Osteoblast (primary cell): ENCODE measurements at regions not wholly inside any gene's neighbourhood (a gene's known extent, or its start where the extent isn't known, plus 50 kb on each side); places are given as distances from the start of the nearest gene placed in this dataset.

Experiments used
- DNase-seq: peaks from one replicate; pipeline ENCODE4 v3.0.0; 2011; ENCODE audit warnings: low spot score, mixed read lengths; ENCODE audit not compliant: insufficient read length; ENCODE audit errors: missing footprints
- H2AFZ ChIP-seq: 2 replicates; pipeline ENCODE4 v1.6.0; 2011; ENCODE audit warnings: mild to moderate bottlenecking, low read length
- H3K27ac ChIP-seq: 2 replicates; pipeline ENCODE4 v1.5.1; 2011; ENCODE audit warnings: mild to moderate bottlenecking, low read depth, low read length, moderate library complexity
- H3K27me3 ChIP-seq: 2 replicates; pipeline ENCODE4 v1.6.0; 2012; ENCODE audit warnings: mild to moderate bottlenecking, control low read depth, inconsistent platforms, low read length, moderate library complexity; ENCODE audit not compliant: insufficient read depth
- H3K36me3 ChIP-seq: 2 replicates; pipeline ENCODE4 v1.5.1; 2011; ENCODE audit warnings: mild to moderate bottlenecking, low read length, control low read depth, moderate library complexity; ENCODE audit not compliant: insufficient read depth
- H3K4me1 ChIP-seq: 2 replicates; pipeline ENCODE4 v1.5.1; 2011; ENCODE audit warnings: mild to moderate bottlenecking, low read length, control low read depth, moderate library complexity; ENCODE audit not compliant: insufficient read depth
- H3K4me2 ChIP-seq: 2 replicates; pipeline ENCODE4 v1.6.0; 2011; ENCODE audit warnings: mild to moderate bottlenecking, low read length; ENCODE audit not compliant: insufficient read depth
- H3K4me3 ChIP-seq: fragments of 200-600 bp; sonication (generic); 3 replicates; pipeline ENCODE4 v1.5.1; 2012; ENCODE audit warnings: mild to moderate bottlenecking, low read length, inconsistent platforms; ENCODE audit not compliant: insufficient read depth
- H3K79me2 ChIP-seq: 2 replicates; pipeline ENCODE4 v1.6.0; 2012; ENCODE audit warnings: mild to moderate bottlenecking, low read length, control low read depth, inconsistent platforms; ENCODE audit not compliant: insufficient read depth
- H3K9me3 ChIP-seq: 2 replicates; pipeline ENCODE4 v1.5.1; 2011; ENCODE audit warnings: low read depth, low read length, control low read depth
- H4K20me1 ChIP-seq: 2 replicates; pipeline ENCODE4 v1.6.0; 2012; ENCODE audit warnings: mild to moderate bottlenecking, low read length, control low read depth; ENCODE audit not compliant: insufficient read depth
- CTCF ChIP-seq: IDR thresholded peaks from 2 replicates; pipeline ENCODE4 v1.5.1; 2011; ENCODE audit warnings: mild to moderate bottlenecking, low read depth, low read length, moderate library complexity; ENCODE audit errors: extremely low read depth

- Histone ChIP-seq H4K20me1 (no peaks in the 10 kb centered on the region), H3K4me3 (no peak overlapping the region), H3K36me3 (no peaks in the 10 kb centered on the region), H3K79me2 (no peaks in the 10 kb centered on the region), H3K27ac (no peak overlapping the region), H3K9me3 (no peaks in the 10 kb centered on the region), H3K27me3 (no peaks in the 10 kb centered on the region), H3K4me1 (peaks cover 27% of the 10 kb centered on the region), H2AFZ (no peak overlapping the region), H3K4me2 (no peak overlapping the region)
- no peak for DNase-seq
- no peak for TF ChIP-seq CTCF
These were observed 161.0 kb upstream of the KAZN start for GRCh38 chr1:14437417-14437918.

GRCh38 chr1:14438127-14438769 lies 160.2 kb upstream of the KAZN start:
- Histone ChIP-seq H3K9me3 (no peaks in the 10 kb centered on the region), H3K4me1 (peaks cover 33% of the 10 kb centered on the region), H3K36me3 (no peaks in the 10 kb centered on the region), H3K79me2 (no peaks in the 10 kb centered on the region), H3K4me3 (no peak overlapping the region), H3K27ac (no peak overlapping the region), H2AFZ (no peak overlapping the region), H3K27me3 (no peaks in the 10 kb centered on the region), H4K20me1 (no peaks in the 10 kb centered on the region), H3K4me2 (no peak overlapping the region)
- TF ChIP-seq CTCF = no peak
- DNase-seq = no peak

- H3K27ac ChIP-seq = no peak overlapping the region
- no peaks in the 10 kb centered on the region for H3K36me3 ChIP-seq
- H2AFZ ChIP-seq = no peak overlapping the region
- no peaks in the 10 kb centered on the region for H3K9me3 ChIP-seq
- H3K79me2 ChIP-seq = no peaks in the 10 kb centered on the region
- H4K20me1 ChIP-seq = no peaks in the 10 kb centered on the region
- no peak overlapping the region for H3K4me2 ChIP-seq
- no peaks in the 10 kb centered on the region for H3K27me3 ChIP-seq
- TF ChIP-seq CTCF = no peak
- H3K4me1 ChIP-seq = peaks cover 39% of the 10 kb centered on the region
- no peak overlapping the region for H3K4me3 ChIP-seq
- DNase-seq = no peak
These were observed 159.5 kb upstream of the KAZN start for GRCh38 chr1:14439015-14439414.

GRCh38 chr1:14440166-14440565 lies 158.3 kb upstream of the KAZN start:
- Histone ChIP-seq H2AFZ (no peak overlapping the region), H3K9me3 (no peaks in the 10 kb centered on the region), H3K36me3 (no peaks in the 10 kb centered on the region), H3K4me3 (no peak overlapping the region), H3K4me1 (peaks cover 39% of the 10 kb centered on the region), H3K4me2 (no peak overlapping the region), H3K79me2 (no peaks in the 10 kb centered on the region), H3K27ac (no peak overlapping the region), H4K20me1 (no peaks in the 10 kb centered on the region), H3K27me3 (no peaks in the 10 kb centered on the region)
- no peak for TF ChIP-seq CTCF
- no peak for DNase-seq
